ENCODE measurements at regions not wholly inside any gene's neighbourhood (a gene's known extent, or its start where the extent isn't known, plus 50 kb on each side); places are given as distances from the start of the nearest gene placed in this dataset.
"Not testable (repeated sequence)": the region's sequence is repeated elsewhere in the genome, so short reads cannot be mapped to it uniquely, and the experiment has no call there.

DNA sequence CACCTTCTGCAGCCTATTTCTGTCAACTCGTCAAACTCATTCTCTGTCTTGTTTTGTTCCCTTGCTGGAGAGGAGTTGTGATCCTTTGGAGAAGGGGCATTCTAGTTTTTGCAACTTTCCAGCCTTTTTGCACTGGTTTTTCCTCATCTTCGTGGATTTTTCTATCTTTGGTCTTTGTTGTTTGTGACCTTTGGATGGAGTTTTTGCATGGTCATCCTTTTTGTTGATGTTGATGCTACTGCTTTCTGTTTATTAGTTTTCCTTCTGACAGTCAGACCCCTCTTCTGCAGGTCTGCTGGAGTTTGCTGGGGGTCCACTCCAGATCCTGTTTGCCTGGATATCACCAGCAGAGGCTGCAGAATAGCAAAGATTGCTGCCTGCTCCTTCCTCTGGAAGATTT lies 60.1 kb downstream of the DKK1 start:
- TF ChIP-seq, protein P1, sequence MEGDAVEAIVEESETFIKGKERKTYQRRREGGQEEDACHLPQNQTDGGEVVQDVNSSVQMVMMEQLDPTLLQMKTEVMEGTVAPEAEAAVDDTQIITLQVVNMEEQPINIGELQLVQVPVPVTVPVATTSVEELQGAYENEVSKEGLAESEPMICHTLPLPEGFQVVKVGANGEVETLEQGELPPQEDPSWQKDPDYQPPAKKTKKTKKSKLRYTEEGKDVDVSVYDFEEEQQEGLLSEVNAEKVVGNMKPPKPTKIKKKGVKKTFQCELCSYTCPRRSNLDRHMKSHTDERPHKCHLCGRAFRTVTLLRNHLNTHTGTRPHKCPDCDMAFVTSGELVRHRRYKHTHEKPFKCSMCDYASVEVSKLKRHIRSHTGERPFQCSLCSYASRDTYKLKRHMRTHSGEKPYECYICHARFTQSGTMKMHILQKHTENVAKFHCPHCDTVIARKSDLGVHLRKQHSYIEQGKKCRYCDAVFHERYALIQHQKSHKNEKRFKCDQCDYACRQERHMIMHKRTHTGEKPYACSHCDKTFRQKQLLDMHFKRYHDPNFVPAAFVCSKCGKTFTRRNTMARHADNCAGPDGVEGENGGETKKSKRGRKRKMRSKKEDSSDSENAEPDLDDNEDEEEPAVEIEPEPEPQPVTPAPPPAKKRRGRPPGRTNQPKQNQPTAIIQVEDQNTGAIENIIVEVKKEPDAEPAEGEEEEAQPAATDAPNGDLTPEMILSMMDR (IDR thresholded peaks at IDR 0.05) = not testable (repeated sequence)
- not testable (repeated sequence) for TF ChIP-seq POLR2A, EP300 (IDR thresholded peaks at IDR 0.05)
